ENCODE measurements at regions not wholly inside any gene's neighbourhood (a gene's known extent, or its start where the extent isn't known, plus 50 kb on each side); places are given as distances from the start of the nearest gene placed in this dataset.

- peak; percentile 7 for DNase-seq (ENCODE audit: low read depth)
Measured at GRCh38 chr11:120013325-120014250, 124.3 kb downstream of the TRIM29 start.

- no peak for DNase-seq (ENCODE audit: low read depth)
Measured at GRCh38 chr11:120012245-120012644, 125.7 kb downstream of the TRIM29 start.

- DNase-seq (ENCODE audit: low read depth): no peak
Measured at GRCh38 chr11:120011836-120012235, 126.1 kb downstream of the TRIM29 start.

- no peak for DNase-seq (ENCODE audit: low read depth)
Measured at GRCh38 chr11:120010775-120011174, 127.1 kb downstream of the TRIM29 start.

- no peak for DNase-seq (ENCODE audit: low read depth)
Measured at GRCh38 chr11:120009938-120010337, 128.0 kb downstream of the TRIM29 start.

GRCh38 chr11:120007144-120007543, 130.8 kb downstream of the TRIM29 start:
- no peak for DNase-seq (ENCODE audit: low read depth)

GRCh38 chr11:120004723-120005122, 133.2 kb downstream of the TRIM29 start:
- no peak for DNase-seq (ENCODE audit: low read depth)

- DNase-seq (ENCODE audit: low read depth): no peak
Measured at GRCh38 chr11:120001178-120002090, 136.5 kb downstream of the TRIM29 start.

- peak; percentile 3 for DNase-seq (ENCODE audit: low read depth)
Measured at GRCh38 chr11:119999220-119999619, 138.7 kb downstream of the TRIM29 start.

GRCh38 chr11:119996556-119996955, 141.4 kb downstream of the TRIM29 start:
- DNase-seq (ENCODE audit: low read depth): no peak

- DNase-seq (ENCODE audit: low read depth): no peak
Measured at GRCh38 chr11:119995730-119996491, 142.0 kb downstream of the TRIM29 start.

- DNase-seq (ENCODE audit: low read depth): no peak
Measured at GRCh38 chr11:119993722-119994121, 144.2 kb downstream of the TRIM29 start.

GRCh38 chr11:119992171-119993051, 145.5 kb downstream of the TRIM29 start:
- no peak for DNase-seq (ENCODE audit: low read depth)

GRCh38 chr11:119991669-119992068, 146.2 kb downstream of the TRIM29 start:
- DNase-seq (ENCODE audit: low read depth): no peak

GRCh38 chr11:119991022-119991404, 146.9 kb downstream of the TRIM29 start:
- DNase-seq (ENCODE audit: low read depth): no peak

- DNase-seq (ENCODE audit: low read depth): peak; percentile 5
Measured at GRCh38 chr11:119990309-119991021, 147.4 kb downstream of the TRIM29 start.

- no peak for DNase-seq (ENCODE audit: low read depth)
Measured at GRCh38 chr11:119989159-119989821, 148.6 kb downstream of the TRIM29 start.

GRCh38 chr11:119985551-119985950, 152.4 kb downstream of the TRIM29 start:
- DNase-seq (ENCODE audit: low read depth): no peak

GRCh38 chr11:119983816-119984215, 154.1 kb downstream of the TRIM29 start:
- no peak for DNase-seq (ENCODE audit: low read depth)

GRCh38 chr11:119983240-119983732, 154.6 kb downstream of the TRIM29 start:
- DNase-seq (ENCODE audit: low read depth): no peak
